ENCODE measurements at regions not wholly inside any gene's neighbourhood (a gene's known extent, or its start where the extent isn't known, plus 50 kb on each side); places are given as distances from the start of the nearest gene placed in this dataset.

- intact Hi-C loops (cut with micrococcal nuclease): no loop called here
- DNase-seq (no peak), ATAC-seq (no peak)
- Mint-ChIP-seq H3K4me1 (no peaks in the 10 kb centered on the region), H3K27ac (no peak overlapping the region), H3K36me3 (no peaks in the 10 kb centered on the region), H3K4me3 (no peak overlapping the region), H3K9me3 (no peaks in the 10 kb centered on the region), H3K27me3 (ENCODE audit: low read depth in 2 of 2) (peaks cover 22 to 23% of the 10 kb centered on the region in 2 donors)
- H3K36me3 ChIP-seq (ENCODE audit: control insufficient read depth, insufficient read depth, low read length): no peaks in the 10 kb centered on the region
- peaks cover 2% of the 10 kb centered on the region for H3K27me3 ChIP-seq (ENCODE audit: control insufficient read depth, insufficient read depth, low read length)
- H3K27ac ChIP-seq (ENCODE audit: low read length): no peak overlapping the region
- H3K4me1 ChIP-seq (ENCODE audit: control insufficient read depth, insufficient read depth, low read length): no peaks in the 10 kb centered on the region
- H3K4me3 ChIP-seq (ENCODE audit: low read length): no peak overlapping the region
- no peak for TF ChIP-seq CTCF (IDR thresholded peaks at IDR 0.05)
- H3K9me3 ChIP-seq (ENCODE audit: control insufficient read depth, insufficient read depth, low read length): no peaks in the 10 kb centered on the region
Measured at GRCh38 chr14:98545181-98545580, 726.8 kb downstream of the BCL11B start.

GRCh38 chr14:98548071-98548686, 723.8 kb downstream of the BCL11B start:
- H3K4me1 Mint-ChIP-seq: no peaks in the 10 kb centered on the region
- Histone ChIP-seq H3K4me3 (ENCODE audit: low read length) (no peak overlapping the region), H3K4me1 (ENCODE audit: control insufficient read depth, insufficient read depth, low read length) (no peaks in the 10 kb centered on the region), H3K27ac (ENCODE audit: low read length) (no peak overlapping the region), H3K9me3 (ENCODE audit: control insufficient read depth, insufficient read depth, low read length) (no peaks in the 10 kb centered on the region), H3K27me3 (ENCODE audit: control insufficient read depth, insufficient read depth, low read length) (peaks cover 2% of the 10 kb centered on the region), H3K36me3 (ENCODE audit: control insufficient read depth, insufficient read depth, low read length) (no peaks in the 10 kb centered on the region)
- intact Hi-C loops (cut with micrococcal nuclease): no loop called here
- peak in 1 of 2 donors; percentile 48 for DNase-seq
- no peak for ATAC-seq
- H3K4me3 Mint-ChIP-seq: no peak overlapping the region
- no peaks in the 10 kb centered on the region for H3K9me3 Mint-ChIP-seq
- H3K27ac Mint-ChIP-seq: no peak overlapping the region
- 11% methylated on average over 5 of the region's 6 CpGs for WGBS (ENCODE audit: insufficient coverage)
- H3K27me3 Mint-ChIP-seq (ENCODE audit: low read depth in 2 of 2): peaks cover 3 to 10% of the 10 kb centered on the region in 2 donors
- no peak for TF ChIP-seq CTCF (IDR thresholded peaks at IDR 0.05)
- no peaks in the 10 kb centered on the region for H3K36me3 Mint-ChIP-seq

- H3K27me3 Mint-ChIP-seq (ENCODE audit: low read depth in 2 of 2): peaks cover 5 to 23% of the 10 kb centered on the region in 2 donors
- intact Hi-C loops (cut with micrococcal nuclease): no loop called here
- TF ChIP-seq CTCF (IDR thresholded peaks at IDR 0.05): no peak
- H3K4me3 Mint-ChIP-seq: no peak overlapping the region
- Histone ChIP-seq H3K9me3 (ENCODE audit: control insufficient read depth, insufficient read depth, low read length) (no peaks in the 10 kb centered on the region), H3K4me1 (ENCODE audit: control insufficient read depth, insufficient read depth, low read length) (no peaks in the 10 kb centered on the region), H3K4me3 (ENCODE audit: low read length) (no peak overlapping the region), H3K27ac (ENCODE audit: low read length) (no peak overlapping the region), H3K27me3 (ENCODE audit: control insufficient read depth, insufficient read depth, low read length) (no peaks in the 10 kb centered on the region), H3K36me3 (ENCODE audit: control insufficient read depth, insufficient read depth, low read length) (no peaks in the 10 kb centered on the region)
- H3K4me1 Mint-ChIP-seq: no peaks in the 10 kb centered on the region
- 83% methylated on average over 3 of the region's 5 CpGs for WGBS (ENCODE audit: insufficient coverage)
- H3K36me3 Mint-ChIP-seq: no peaks in the 10 kb centered on the region
- DNase-seq (no peak), ATAC-seq (no peak)
- no peak overlapping the region for H3K27ac Mint-ChIP-seq
- no peaks in the 10 kb centered on the region for H3K9me3 Mint-ChIP-seq
Measured at GRCh38 chr14:98551028-98551427, 721.0 kb downstream of the BCL11B start.

GRCh38 chr14:98555440-98555839, 716.6 kb downstream of the BCL11B start:
- no peaks in the 10 kb centered on the region for H3K9me3 ChIP-seq (ENCODE audit: control insufficient read depth, insufficient read depth, low read length)
- no peak for ATAC-seq
- intact Hi-C loops (cut with micrococcal nuclease): no loop called here
- TF ChIP-seq CTCF (IDR thresholded peaks at IDR 0.05): no peak
- no peaks in the 10 kb centered on the region for H3K36me3 ChIP-seq (ENCODE audit: control insufficient read depth, insufficient read depth, low read length)
- no peak for DNase-seq
- no peaks in the 10 kb centered on the region for H3K4me1 Mint-ChIP-seq
- H3K27ac Mint-ChIP-seq: no peak overlapping the region
- WGBS (ENCODE audit: insufficient coverage): no CpG with 5 or more reads among the region's 1 CpG
- H3K27me3 ChIP-seq (ENCODE audit: control insufficient read depth, insufficient read depth, low read length): no peaks in the 10 kb centered on the region
- peaks cover 14 to 41% of the 10 kb centered on the region in 2 donors for H3K27me3 Mint-ChIP-seq (ENCODE audit: low read depth in 2 of 2)
- H3K9me3 Mint-ChIP-seq: no peaks in the 10 kb centered on the region
- H3K36me3 Mint-ChIP-seq: no peaks in the 10 kb centered on the region
- H3K4me3 Mint-ChIP-seq: no peak overlapping the region
- H3K4me3 ChIP-seq (ENCODE audit: low read length): no peak overlapping the region
- no peaks in the 10 kb centered on the region for H3K4me1 ChIP-seq (ENCODE audit: control insufficient read depth, insufficient read depth, low read length)
- no peak overlapping the region for H3K27ac ChIP-seq (ENCODE audit: low read length)
